ENCODE measurements at regions not wholly inside any gene's neighbourhood (a gene's known extent, or its start where the extent isn't known, plus 50 kb on each side); places are given as distances from the start of the nearest gene placed in this dataset.

GRCh38 chr7:79806161-79806734 is 328.4 kb upstream of the GNAI1 start:
- intact Hi-C loops (cut with DNase I; ENCODE audit: low total_unique reads) = no loop called here
- WGBS, 2 donors = 44% methylated on average over 6 of the region's 6 CpGs
- DNase-seq (ENCODE audit: low spot score in 2 of 2) = no peak
- TF ChIP-seq CTCF (IDR thresholded peaks at IDR 0.05) = no peak
- no peak for TF ChIP-seq POLR2A (IDR thresholded peaks at IDR 0.05)
- no peak overlapping the region for H3K4me3 ChIP-seq (ENCODE audit: low read depth, poor library complexity, severe bottlenecking)

GRCh38 chr7:79790656-79791262 is 337.3 kb upstream of the MAGI2 start:
- intact Hi-C loops (cut with DNase I; ENCODE audit: low total_unique reads) = no loop called here
- TF ChIP-seq POLR2A (IDR thresholded peaks at IDR 0.05) = no peak
- no peak for TF ChIP-seq CTCF (IDR thresholded peaks at IDR 0.05)
- DNase-seq (ENCODE audit: low spot score in 2 of 2) = no peak
- H3K4me3 ChIP-seq (ENCODE audit: low read depth, poor library complexity, severe bottlenecking) = no peak overlapping the region
- 60 to 65% methylated on average over 6 of the region's 6 CpGs for WGBS, 2 donors

GRCh38 chr7:79789584-79790345 is 336.3 kb upstream of the MAGI2 start:
- WGBS, 2 donors = 17 to 27% methylated on average over 2 of the region's 2 CpGs
- TF ChIP-seq POLR2A (IDR thresholded peaks at IDR 0.05) = no peak
- no peak for TF ChIP-seq CTCF (IDR thresholded peaks at IDR 0.05)
- DNase-seq (ENCODE audit: low spot score in 2 of 2) = no peak
- intact Hi-C loops (cut with DNase I; ENCODE audit: low total_unique reads) = no loop called here
- H3K4me3 ChIP-seq (ENCODE audit: low read depth, poor library complexity, severe bottlenecking) = no peak overlapping the region

GRCh38 chr7:79787623-79788022 is 334.2 kb upstream of the MAGI2 start:
- no peak overlapping the region for H3K4me3 ChIP-seq (ENCODE audit: low read depth, poor library complexity, severe bottlenecking)
- WGBS, 2 donors = 50 to 52% methylated on average over 3 of the region's 3 CpGs
- no peak for TF ChIP-seq POLR2A (IDR thresholded peaks at IDR 0.05)
- no peak for DNase-seq (ENCODE audit: low spot score in 2 of 2)
- intact Hi-C loops (cut with DNase I; ENCODE audit: low total_unique reads) = no loop called here

- no peak for TF ChIP-seq POLR2A (IDR thresholded peaks at IDR 0.05)
- TF ChIP-seq CTCF (IDR thresholded peaks at IDR 0.05) = no peak
- H3K4me3 ChIP-seq (ENCODE audit: low read depth, poor library complexity, severe bottlenecking) = no peak overlapping the region
- intact Hi-C loops (cut with DNase I; ENCODE audit: low total_unique reads) = no loop called here
- WGBS, 2 donors = 43 to 52% methylated on average over 2 of the region's 2 CpGs
- no peak for DNase-seq (ENCODE audit: low spot score in 2 of 2)
These were observed 333.6 kb upstream of the MAGI2 start for GRCh38 chr7:79787096-79787495.

GRCh38 chr7:79786187-79786586 is 332.7 kb upstream of the MAGI2 start:
- no peak for DNase-seq (ENCODE audit: low spot score in 2 of 2)
- 36 to 39% methylated on average over 5 of the region's 5 CpGs for WGBS, 2 donors
- H3K4me3 ChIP-seq (ENCODE audit: low read depth, poor library complexity, severe bottlenecking) = no peak overlapping the region
- intact Hi-C loops (cut with DNase I; ENCODE audit: low total_unique reads) = no loop called here
- TF ChIP-seq CTCF (IDR thresholded peaks at IDR 0.05) (no peak), POLR2A (IDR thresholded peaks at IDR 0.05) (no peak)
